ENCODE measurements at regions not wholly inside any gene's neighbourhood (a gene's known extent, or its start where the extent isn't known, plus 50 kb on each side); places are given as distances from the start of the nearest gene placed in this dataset.

DNA sequence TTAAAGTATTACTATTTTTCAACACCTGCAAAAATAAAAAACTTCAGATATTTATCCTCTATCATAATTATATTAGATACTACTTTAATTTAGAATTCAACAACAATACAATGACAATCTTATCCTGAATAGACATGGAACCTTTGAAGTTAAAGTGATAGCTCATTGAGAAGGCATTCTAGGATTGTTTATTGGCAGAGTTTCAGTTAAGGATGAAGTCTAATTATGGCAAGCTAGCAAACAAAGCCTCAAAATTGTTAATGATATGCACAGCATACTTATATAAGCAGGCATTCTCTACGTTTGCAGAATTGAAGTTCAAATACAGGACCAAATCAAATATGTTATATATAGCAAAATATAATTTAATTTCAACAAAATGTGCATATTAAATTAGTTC lies 91.2 kb upstream of the ABI3BP start:
- TF ChIP-seq, protein P1, sequence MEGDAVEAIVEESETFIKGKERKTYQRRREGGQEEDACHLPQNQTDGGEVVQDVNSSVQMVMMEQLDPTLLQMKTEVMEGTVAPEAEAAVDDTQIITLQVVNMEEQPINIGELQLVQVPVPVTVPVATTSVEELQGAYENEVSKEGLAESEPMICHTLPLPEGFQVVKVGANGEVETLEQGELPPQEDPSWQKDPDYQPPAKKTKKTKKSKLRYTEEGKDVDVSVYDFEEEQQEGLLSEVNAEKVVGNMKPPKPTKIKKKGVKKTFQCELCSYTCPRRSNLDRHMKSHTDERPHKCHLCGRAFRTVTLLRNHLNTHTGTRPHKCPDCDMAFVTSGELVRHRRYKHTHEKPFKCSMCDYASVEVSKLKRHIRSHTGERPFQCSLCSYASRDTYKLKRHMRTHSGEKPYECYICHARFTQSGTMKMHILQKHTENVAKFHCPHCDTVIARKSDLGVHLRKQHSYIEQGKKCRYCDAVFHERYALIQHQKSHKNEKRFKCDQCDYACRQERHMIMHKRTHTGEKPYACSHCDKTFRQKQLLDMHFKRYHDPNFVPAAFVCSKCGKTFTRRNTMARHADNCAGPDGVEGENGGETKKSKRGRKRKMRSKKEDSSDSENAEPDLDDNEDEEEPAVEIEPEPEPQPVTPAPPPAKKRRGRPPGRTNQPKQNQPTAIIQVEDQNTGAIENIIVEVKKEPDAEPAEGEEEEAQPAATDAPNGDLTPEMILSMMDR (IDR thresholded peaks at IDR 0.05): no peak
- no peak for TF ChIP-seq EZH2phosphoT487 (IDR thresholded peaks at IDR 0.05)

All from neural progenitor cell (in vitro differentiated cells).